Panc1 (cell line): ENCODE measurements at regions not wholly inside any gene's neighbourhood (a gene's known extent, or its start where the extent isn't known, plus 50 kb on each side); places are given as distances from the start of the nearest gene placed in this dataset.

ENCODE experiments used
- ATAC-seq: fragments of 200-7000 bp; cut with Tn5 transposase; 2 replicates; pipeline ENCODE4 v1.9.1; 2020; ENCODE audit warnings: mild to moderate bottlenecking, moderate library complexity
- BruUV-seq: library from RNA; stranded (reverse); fragments of 400-500 nt; replicated peaks from 2 replicates; lab custom pipeline; 2021; lab: Mats Ljungman, UMichigan
- CTCF ChIA-PET: fragments of 300-600 bp; sonication (Branson Sonifier 250); formaldehyde crosslinking; loops from one replicate; lab custom pipeline; 2022; ENCODE audit warnings: antibody characterized with exemption; lab: Charles Lee
- POLR2A ChIA-PET: fragments of 300-600 bp; sonication (Branson Sonifier 250); formaldehyde crosslinking; loops from one replicate; lab custom pipeline; 2022; ENCODE audit warnings: antibody characterized with exemption; lab: Charles Lee
- DNase-seq: peaks from one replicate; pipeline ENCODE4 v3.0.0-alpha.2; 2010; ENCODE audit warnings: low read depth, low spot score
- H3K27ac ChIP-seq: 2 replicates; pipeline ENCODE4 v1.5.1; 2011; ENCODE audit warnings: mild to moderate bottlenecking, low read length, inconsistent platforms
- H3K27me3 ChIP-seq: fragments of 200-500 bp; sonication (Bioruptor generic); 2 replicates; pipeline ENCODE4 v1.6.0; 2014; ENCODE audit warnings: low read length, inconsistent platforms; ENCODE audit not compliant: control insufficient read depth, insufficient read depth
- H3K36me3 ChIP-seq: fragments of 200-500 bp; sonication (Bioruptor generic); 2 replicates; pipeline ENCODE4 v1.5.1; 2014; ENCODE audit warnings: inconsistent platforms, mild to moderate bottlenecking, low read length, moderate library complexity; ENCODE audit not compliant: control insufficient read depth, insufficient read depth
- H3K4me1 ChIP-seq: 2 replicates; pipeline ENCODE4 v1.5.1; 2011; ENCODE audit warnings: inconsistent platforms, mild to moderate bottlenecking, low read length, moderate library complexity; ENCODE audit not compliant: control insufficient read depth, insufficient read depth
- H3K4me3 ChIP-seq, 2 experiments: 2 replicates each; pipeline ENCODE4 v1.5.1; 2011 to 2012; ENCODE audit warnings: low read depth in 2 of 2, low read length in 2 of 2, mild to moderate bottlenecking in 2 of 2, inconsistent platforms in 1 of 2, moderate library complexity in 1 of 2
- H3K9me3 ChIP-seq: fragments of 200-500 bp; sonication (Bioruptor generic); 2 replicates; pipeline ENCODE4 v1.5.1; 2014; ENCODE audit warnings: low read depth, mild to moderate bottlenecking, inconsistent platforms, low read length, moderate library complexity; ENCODE audit not compliant: control insufficient read depth, insufficient read depth
- POLR2AphosphoS5 ChIP-seq: IDR thresholded peaks from 2 replicates; pipeline ENCODE4 v1.6.1; 2012; ENCODE audit warnings: mild to moderate bottlenecking, low read depth, low read length, moderate library complexity
- SIN3A ChIP-seq: IDR thresholded peaks from 2 replicates; pipeline ENCODE4 v1.6.1; 2012; ENCODE audit warnings: low read depth, mild to moderate bottlenecking, low read length, moderate library complexity, borderline replicate concordance; ENCODE audit not compliant: insufficient read depth
- TCF7L2 ChIP-seq: IDR thresholded peaks from 2 replicates; pipeline ENCODE4 v1.6.1; 2011; ENCODE audit warnings: mild to moderate bottlenecking, low read depth, low read length, inconsistent platforms
- in situ Hi-C: cut with HindIII; loops from 2 replicates; pipeline ENCODE4 v1.10.0; 2016; ENCODE audit warnings: low sequenced_read_pairs, low pct_unique_long_range_greater_than_20kb
- intact Hi-C: fragments of 100-400 bp; cut with micrococcal nuclease; formaldehyde crosslinking; loops from one replicate; pipeline ENCODE4 v1.10.0; 2022; ENCODE audit not compliant: unreplicated experiment
- TF ChIP-seq, protein P1 (sequence below), 2 experiments: IDR thresholded peaks; 2 replicates each; pipeline ENCODE4 v1.6.1; 2011 to 2012; ENCODE audit warnings: low read depth in 2 of 2, control low read depth in 1 of 2, low read length in 1 of 2, mild to moderate bottlenecking in 1 of 2, moderate library complexity in 1 of 2; ENCODE audit not compliant: insufficient read depth in 1 of 2
- TF ChIP-seq, protein P2 (sequence below): fragments of 450-650 bp; IDR thresholded peaks from 2 replicates; pipeline ENCODE4 v1.5.1; 2017; ENCODE audit warnings: mild to moderate bottlenecking

DNA sequence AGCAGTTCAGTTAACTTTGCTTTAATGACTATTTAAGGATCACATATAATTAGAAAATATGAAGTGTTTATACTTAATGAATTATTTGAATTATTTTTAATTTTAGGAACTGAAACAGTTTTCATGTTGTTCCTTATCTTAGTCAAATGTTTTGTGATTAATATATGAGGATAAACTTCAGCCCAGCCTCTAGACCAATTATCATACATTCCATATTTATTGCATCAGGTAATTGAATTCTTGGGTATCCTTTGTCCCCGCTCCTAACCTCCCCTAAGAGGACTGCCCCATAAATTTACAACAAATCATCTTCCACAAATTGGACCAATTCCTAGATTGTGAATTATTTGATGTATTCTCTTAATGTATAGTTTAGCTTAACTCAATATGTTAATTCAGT, 74.8 kb downstream of the ZNF622 start:
- H3K4me1 ChIP-seq = no peaks in the 10 kb centered on the region
- no peak overlapping the region for H3K27ac ChIP-seq
- H3K9me3 ChIP-seq = no peaks in the 10 kb centered on the region
- intact Hi-C loops = no loop called here
- POLR2A ChIA-PET = no interaction called here
- H3K27me3 ChIP-seq = no peaks in the 10 kb centered on the region
- DNase-seq = no peak
- in situ Hi-C loops = no loop called here
- CTCF ChIA-PET = no interaction called here
- no peak for ATAC-seq
- no peak overlapping the region for H3K4me3 ChIP-seq
- H3K36me3 ChIP-seq = no peaks in the 10 kb centered on the region
- TF ChIP-seq, protein P1, sequence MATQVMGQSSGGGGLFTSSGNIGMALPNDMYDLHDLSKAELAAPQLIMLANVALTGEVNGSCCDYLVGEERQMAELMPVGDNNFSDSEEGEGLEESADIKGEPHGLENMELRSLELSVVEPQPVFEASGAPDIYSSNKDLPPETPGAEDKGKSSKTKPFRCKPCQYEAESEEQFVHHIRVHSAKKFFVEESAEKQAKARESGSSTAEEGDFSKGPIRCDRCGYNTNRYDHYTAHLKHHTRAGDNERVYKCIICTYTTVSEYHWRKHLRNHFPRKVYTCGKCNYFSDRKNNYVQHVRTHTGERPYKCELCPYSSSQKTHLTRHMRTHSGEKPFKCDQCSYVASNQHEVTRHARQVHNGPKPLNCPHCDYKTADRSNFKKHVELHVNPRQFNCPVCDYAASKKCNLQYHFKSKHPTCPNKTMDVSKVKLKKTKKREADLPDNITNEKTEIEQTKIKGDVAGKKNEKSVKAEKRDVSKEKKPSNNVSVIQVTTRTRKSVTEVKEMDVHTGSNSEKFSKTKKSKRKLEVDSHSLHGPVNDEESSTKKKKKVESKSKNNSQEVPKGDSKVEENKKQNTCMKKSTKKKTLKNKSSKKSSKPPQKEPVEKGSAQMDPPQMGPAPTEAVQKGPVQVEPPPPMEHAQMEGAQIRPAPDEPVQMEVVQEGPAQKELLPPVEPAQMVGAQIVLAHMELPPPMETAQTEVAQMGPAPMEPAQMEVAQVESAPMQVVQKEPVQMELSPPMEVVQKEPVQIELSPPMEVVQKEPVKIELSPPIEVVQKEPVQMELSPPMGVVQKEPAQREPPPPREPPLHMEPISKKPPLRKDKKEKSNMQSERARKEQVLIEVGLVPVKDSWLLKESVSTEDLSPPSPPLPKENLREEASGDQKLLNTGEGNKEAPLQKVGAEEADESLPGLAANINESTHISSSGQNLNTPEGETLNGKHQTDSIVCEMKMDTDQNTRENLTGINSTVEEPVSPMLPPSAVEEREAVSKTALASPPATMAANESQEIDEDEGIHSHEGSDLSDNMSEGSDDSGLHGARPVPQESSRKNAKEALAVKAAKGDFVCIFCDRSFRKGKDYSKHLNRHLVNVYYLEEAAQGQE (IDR thresholded peaks at IDR 0.05; ENCODE audit: insufficient read depth in 1 of 2, low read depth in 2 of 2, low read length in 1 of 2) = no peak
- TF ChIP-seq, protein P2, sequence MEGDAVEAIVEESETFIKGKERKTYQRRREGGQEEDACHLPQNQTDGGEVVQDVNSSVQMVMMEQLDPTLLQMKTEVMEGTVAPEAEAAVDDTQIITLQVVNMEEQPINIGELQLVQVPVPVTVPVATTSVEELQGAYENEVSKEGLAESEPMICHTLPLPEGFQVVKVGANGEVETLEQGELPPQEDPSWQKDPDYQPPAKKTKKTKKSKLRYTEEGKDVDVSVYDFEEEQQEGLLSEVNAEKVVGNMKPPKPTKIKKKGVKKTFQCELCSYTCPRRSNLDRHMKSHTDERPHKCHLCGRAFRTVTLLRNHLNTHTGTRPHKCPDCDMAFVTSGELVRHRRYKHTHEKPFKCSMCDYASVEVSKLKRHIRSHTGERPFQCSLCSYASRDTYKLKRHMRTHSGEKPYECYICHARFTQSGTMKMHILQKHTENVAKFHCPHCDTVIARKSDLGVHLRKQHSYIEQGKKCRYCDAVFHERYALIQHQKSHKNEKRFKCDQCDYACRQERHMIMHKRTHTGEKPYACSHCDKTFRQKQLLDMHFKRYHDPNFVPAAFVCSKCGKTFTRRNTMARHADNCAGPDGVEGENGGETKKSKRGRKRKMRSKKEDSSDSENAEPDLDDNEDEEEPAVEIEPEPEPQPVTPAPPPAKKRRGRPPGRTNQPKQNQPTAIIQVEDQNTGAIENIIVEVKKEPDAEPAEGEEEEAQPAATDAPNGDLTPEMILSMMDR = no peak
- TF ChIP-seq SIN3A = no peak
- TF ChIP-seq POLR2AphosphoS5 = no peak
- TF ChIP-seq TCF7L2 = no peak
- no TSS peak for BruUV-seq

DNA sequence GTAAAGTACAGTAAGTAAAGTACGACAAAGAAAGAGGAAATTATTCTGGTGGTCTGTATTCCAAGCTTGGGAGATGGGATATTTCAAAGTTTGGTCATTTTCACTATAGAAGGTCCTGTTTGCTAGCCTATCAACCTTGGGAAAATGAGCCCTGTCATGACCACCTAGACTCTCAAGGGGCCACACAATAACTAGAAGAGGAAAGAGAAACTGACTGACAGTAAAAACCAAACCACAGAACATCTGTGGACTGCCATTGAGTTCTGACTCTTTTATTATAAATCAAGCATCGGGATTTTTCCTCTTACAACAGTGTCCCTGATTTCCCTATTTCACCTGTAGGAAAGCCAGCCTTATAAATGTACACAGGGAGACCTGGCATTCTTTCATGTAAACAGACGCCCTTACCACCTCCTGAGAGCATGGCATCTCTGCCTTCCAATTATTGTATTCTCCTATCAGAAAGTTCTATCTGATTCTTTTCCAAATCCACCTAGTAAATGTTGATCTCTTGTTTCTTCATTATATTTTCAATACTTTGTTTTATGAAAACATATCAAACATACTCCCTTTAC, 80.0 kb downstream of the ZNF622 start:
- intact Hi-C loops = no loop called here
- Histone ChIP-seq H3K27me3 (no peaks in the 10 kb centered on the region; the same call in 1 of the 2 replicates), H3K27ac (no peak overlapping the region), H3K4me3 (no peak overlapping the region), H3K36me3 (no peaks in the 10 kb centered on the region), H3K9me3 (no peaks in the 10 kb centered on the region), H3K4me1 (no peaks in the 10 kb centered on the region)
- DNase-seq = no peak
- TF ChIP-seq TCF7L2 (no peak), POLR2AphosphoS5 (no peak), SIN3A (no peak)
- TF ChIP-seq, protein P2 = no peak
- TF ChIP-seq, protein P1 (IDR thresholded peaks at IDR 0.05; ENCODE audit: insufficient read depth in 1 of 2, low read depth in 2 of 2, low read length in 1 of 2) = no peak
- no peak for ATAC-seq
- no TSS peak for BruUV-seq
- in situ Hi-C loops = no loop called here
- CTCF ChIA-PET = no interaction called here
- POLR2A ChIA-PET = no interaction called here
